ENCODE measurements at regions not wholly inside any gene's neighbourhood (a gene's known extent, or its start where the extent isn't known, plus 50 kb on each side); places are given as distances from the start of the nearest gene placed in this dataset.

GRCh38 chr7:156590212-156590611, 50.4 kb upstream of the RNF32 start:
- TF ChIP-seq CTCF (conservative IDR thresholded peaks at IDR 0.05 in 1 of 2, IDR thresholded peaks at IDR 0.05 in 1 of 2; ENCODE audit: extremely low read depth in 1 of 2, insufficient read depth in 1 of 2, low read depth in 1 of 2, low read length in 2 of 2) (no peak), EZH2 (IDR thresholded peaks at IDR 0.05; ENCODE audit: borderline replicate concordance, low read length) (no peak)

Measured in mammary epithelial cell (primary cell).